ENCODE measurements at regions not wholly inside any gene's neighbourhood (a gene's known extent, or its start where the extent isn't known, plus 50 kb on each side); places are given as distances from the start of the nearest gene placed in this dataset.

DNA sequence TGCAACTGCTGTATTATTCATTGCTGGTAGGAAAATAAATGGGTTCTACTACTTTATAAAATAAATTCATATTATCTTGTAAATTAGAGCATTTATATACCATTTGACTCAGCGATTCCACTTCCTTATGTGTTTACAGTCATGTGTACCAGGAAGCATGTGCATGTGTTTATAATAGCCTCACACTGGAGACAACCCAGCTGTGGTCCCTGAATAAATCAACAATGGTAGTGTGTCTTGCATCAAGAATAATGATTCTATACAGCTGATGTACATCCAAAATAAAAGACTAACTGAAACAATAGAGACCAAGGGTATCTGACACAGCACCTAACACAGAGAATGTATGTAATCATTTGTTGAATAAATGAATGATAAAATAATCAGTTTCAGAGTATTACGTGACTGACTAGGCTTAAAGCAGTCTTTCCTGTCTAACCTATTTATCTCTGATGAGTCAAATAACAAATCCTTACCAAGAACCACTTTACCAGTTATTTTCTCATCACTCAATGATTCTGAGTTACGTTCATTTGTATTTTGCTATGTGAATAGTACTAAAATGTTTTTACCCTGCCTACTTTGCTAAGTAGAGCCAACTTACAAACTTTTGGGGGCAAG is 216.8 kb downstream of the UBE2E3 start:
- no peaks in the 10 kb centered on the region for H3K36me3 Mint-ChIP-seq (ENCODE audit: low read depth, unreplicated experiment)
- H3K4me3 Mint-ChIP-seq (ENCODE audit: unreplicated experiment) = no peak overlapping the region
- H3K27ac Mint-ChIP-seq (ENCODE audit: unreplicated experiment) = no peak overlapping the region
- no peaks in the 10 kb centered on the region for H3K27me3 Mint-ChIP-seq (ENCODE audit: unreplicated experiment)
- TF ChIP-seq, protein P1, sequence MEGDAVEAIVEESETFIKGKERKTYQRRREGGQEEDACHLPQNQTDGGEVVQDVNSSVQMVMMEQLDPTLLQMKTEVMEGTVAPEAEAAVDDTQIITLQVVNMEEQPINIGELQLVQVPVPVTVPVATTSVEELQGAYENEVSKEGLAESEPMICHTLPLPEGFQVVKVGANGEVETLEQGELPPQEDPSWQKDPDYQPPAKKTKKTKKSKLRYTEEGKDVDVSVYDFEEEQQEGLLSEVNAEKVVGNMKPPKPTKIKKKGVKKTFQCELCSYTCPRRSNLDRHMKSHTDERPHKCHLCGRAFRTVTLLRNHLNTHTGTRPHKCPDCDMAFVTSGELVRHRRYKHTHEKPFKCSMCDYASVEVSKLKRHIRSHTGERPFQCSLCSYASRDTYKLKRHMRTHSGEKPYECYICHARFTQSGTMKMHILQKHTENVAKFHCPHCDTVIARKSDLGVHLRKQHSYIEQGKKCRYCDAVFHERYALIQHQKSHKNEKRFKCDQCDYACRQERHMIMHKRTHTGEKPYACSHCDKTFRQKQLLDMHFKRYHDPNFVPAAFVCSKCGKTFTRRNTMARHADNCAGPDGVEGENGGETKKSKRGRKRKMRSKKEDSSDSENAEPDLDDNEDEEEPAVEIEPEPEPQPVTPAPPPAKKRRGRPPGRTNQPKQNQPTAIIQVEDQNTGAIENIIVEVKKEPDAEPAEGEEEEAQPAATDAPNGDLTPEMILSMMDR (IDR thresholded peaks at IDR 0.05; ENCODE audit: unreplicated experiment) = no peak
- no peak for DNase-seq (ENCODE audit: low spot score)
- H3K9me3 Mint-ChIP-seq (ENCODE audit: unreplicated experiment) = no peaks in the 10 kb centered on the region
- H3K4me1 Mint-ChIP-seq (ENCODE audit: unreplicated experiment) = no peaks in the 10 kb centered on the region

DNA sequence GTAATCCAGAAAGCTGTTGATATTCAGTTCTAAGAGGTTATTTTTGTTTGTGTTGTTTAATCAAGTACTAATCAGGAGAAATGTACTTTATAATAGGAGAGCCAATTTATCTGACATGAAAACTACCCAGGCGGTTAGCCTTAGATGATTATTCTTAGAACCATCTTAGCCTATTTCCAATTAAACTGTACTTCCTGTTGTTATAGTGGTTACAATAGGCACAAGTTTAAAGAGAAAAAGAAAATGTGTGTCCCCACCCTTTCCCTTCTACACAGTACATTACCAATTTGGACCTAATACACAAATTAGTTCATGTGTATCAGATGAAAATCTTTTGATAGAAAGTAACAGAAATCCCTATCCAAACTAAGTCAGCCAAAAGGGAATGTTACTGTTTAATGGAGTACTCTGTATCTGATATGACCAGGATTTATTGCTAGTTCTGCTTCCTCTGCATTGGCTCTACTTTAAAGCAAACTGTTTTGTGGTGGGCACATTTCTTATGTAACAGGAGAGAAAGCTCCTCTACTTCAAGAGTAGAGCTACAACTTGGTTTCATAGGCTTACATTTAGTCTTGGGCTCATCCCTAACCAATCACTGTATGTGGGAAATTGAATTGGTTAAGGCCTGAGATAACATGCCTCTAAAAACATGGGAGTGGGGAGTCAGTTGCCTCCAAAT is 217.9 kb downstream of the UBE2E3 start:
- no peaks in the 10 kb centered on the region for H3K27me3 Mint-ChIP-seq (ENCODE audit: unreplicated experiment)
- TF ChIP-seq, protein P1 (IDR thresholded peaks at IDR 0.05; ENCODE audit: unreplicated experiment) = no peak
- no peak for DNase-seq (ENCODE audit: low spot score)
- H3K4me3 Mint-ChIP-seq (ENCODE audit: unreplicated experiment) = no peak overlapping the region
- no peak overlapping the region for H3K27ac Mint-ChIP-seq (ENCODE audit: unreplicated experiment)
- H3K9me3 Mint-ChIP-seq (ENCODE audit: unreplicated experiment) = no peaks in the 10 kb centered on the region
- no peaks in the 10 kb centered on the region for H3K4me1 Mint-ChIP-seq (ENCODE audit: unreplicated experiment)
- H3K36me3 Mint-ChIP-seq (ENCODE audit: low read depth, unreplicated experiment) = no peaks in the 10 kb centered on the region

DNA sequence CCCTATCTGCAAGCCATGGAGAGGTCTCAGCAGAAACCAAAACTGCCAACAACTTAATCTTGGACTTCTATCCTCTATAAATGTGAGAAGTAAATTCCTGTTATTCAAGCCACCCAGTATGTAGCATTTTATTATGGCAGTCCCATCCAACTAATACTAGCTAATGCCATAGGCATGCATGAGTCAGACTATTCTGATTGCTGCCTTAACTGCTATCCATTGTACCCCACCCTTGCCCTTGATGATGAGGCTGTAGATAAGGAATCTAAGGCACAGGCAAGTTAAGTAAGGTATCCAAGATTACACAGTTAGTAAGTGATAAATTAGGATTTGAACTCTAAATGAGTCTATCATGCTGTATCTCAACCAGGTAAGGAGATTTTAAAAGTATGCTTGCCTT is 223.0 kb downstream of the UBE2E3 start:
- H3K36me3 Mint-ChIP-seq (ENCODE audit: low read depth, unreplicated experiment) = no peaks in the 10 kb centered on the region
- no peaks in the 10 kb centered on the region for H3K4me1 Mint-ChIP-seq (ENCODE audit: unreplicated experiment)
- no peak for DNase-seq (ENCODE audit: low spot score)
- no peaks in the 10 kb centered on the region for H3K9me3 Mint-ChIP-seq (ENCODE audit: unreplicated experiment)
- no peaks in the 10 kb centered on the region for H3K27me3 Mint-ChIP-seq (ENCODE audit: unreplicated experiment)
- H3K27ac Mint-ChIP-seq (ENCODE audit: unreplicated experiment) = no peak overlapping the region
- TF ChIP-seq, protein P1 (IDR thresholded peaks at IDR 0.05; ENCODE audit: unreplicated experiment) = no peak
- H3K4me3 Mint-ChIP-seq (ENCODE audit: unreplicated experiment) = no peak overlapping the region

DNA sequence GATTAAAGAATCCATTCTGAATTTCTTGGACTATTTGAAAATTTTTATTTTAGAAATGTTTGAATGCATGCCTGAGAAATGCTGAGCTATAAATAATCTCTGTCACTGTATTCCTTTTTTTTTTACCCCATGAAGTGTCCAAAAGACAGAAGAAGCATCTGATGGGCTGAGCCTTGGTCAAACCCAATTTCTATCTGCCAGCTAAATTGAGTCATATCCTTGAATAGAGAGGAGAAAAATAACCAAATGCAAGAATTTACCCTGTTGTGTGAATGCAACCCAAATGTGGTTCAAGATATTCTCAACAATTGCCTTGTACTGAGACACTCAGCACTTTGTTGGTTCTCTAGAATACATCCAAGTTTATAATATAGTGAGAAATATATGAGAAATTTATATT is 223.5 kb downstream of the UBE2E3 start:
- H3K27ac Mint-ChIP-seq (ENCODE audit: unreplicated experiment) = no peak overlapping the region
- DNase-seq (ENCODE audit: low spot score) = no peak
- TF ChIP-seq, protein P1 (IDR thresholded peaks at IDR 0.05; ENCODE audit: unreplicated experiment) = no peak
- no peaks in the 10 kb centered on the region for H3K36me3 Mint-ChIP-seq (ENCODE audit: low read depth, unreplicated experiment)
- no peaks in the 10 kb centered on the region for H3K27me3 Mint-ChIP-seq (ENCODE audit: unreplicated experiment)
- H3K4me1 Mint-ChIP-seq (ENCODE audit: unreplicated experiment) = no peaks in the 10 kb centered on the region
- H3K4me3 Mint-ChIP-seq (ENCODE audit: unreplicated experiment) = no peak overlapping the region
- H3K9me3 Mint-ChIP-seq (ENCODE audit: unreplicated experiment) = no peaks in the 10 kb centered on the region

DNA sequence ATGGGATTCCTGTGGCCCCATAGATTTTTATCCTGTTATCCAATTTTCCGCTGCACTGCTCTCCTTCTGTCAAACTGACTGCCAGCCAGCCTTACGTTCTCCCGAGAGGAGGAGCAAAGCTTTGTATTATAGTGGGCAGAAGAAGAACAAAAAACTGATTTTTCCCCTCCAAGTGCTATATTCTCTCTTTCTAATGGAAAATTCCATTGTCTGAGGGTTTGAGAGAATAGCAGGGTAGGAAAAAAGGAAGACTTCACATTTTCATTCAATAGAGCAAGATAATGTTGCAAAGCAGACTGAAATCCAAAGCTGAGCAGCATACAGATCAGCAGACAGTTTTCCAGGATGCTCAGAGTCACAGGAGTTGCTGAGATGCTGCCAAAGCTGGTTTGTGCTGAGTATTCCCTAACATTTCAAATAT is 238.0 kb downstream of the UBE2E3 start:
- no peaks in the 10 kb centered on the region for H3K4me1 Mint-ChIP-seq (ENCODE audit: unreplicated experiment)
- no peak overlapping the region for H3K27ac Mint-ChIP-seq (ENCODE audit: unreplicated experiment)
- no peaks in the 10 kb centered on the region for H3K9me3 Mint-ChIP-seq (ENCODE audit: unreplicated experiment)
- no peaks in the 10 kb centered on the region for H3K36me3 Mint-ChIP-seq (ENCODE audit: low read depth, unreplicated experiment)
- H3K27me3 Mint-ChIP-seq (ENCODE audit: unreplicated experiment) = no peaks in the 10 kb centered on the region
- DNase-seq (ENCODE audit: low spot score) = no peak
- H3K4me3 Mint-ChIP-seq (ENCODE audit: unreplicated experiment) = no peak overlapping the region
- TF ChIP-seq, protein P1 (IDR thresholded peaks at IDR 0.05; ENCODE audit: unreplicated experiment) = no peak
